ENCODE measurements at regions not wholly inside any gene's neighbourhood (a gene's known extent, or its start where the extent isn't known, plus 50 kb on each side); places are given as distances from the start of the nearest gene placed in this dataset.

DNA sequence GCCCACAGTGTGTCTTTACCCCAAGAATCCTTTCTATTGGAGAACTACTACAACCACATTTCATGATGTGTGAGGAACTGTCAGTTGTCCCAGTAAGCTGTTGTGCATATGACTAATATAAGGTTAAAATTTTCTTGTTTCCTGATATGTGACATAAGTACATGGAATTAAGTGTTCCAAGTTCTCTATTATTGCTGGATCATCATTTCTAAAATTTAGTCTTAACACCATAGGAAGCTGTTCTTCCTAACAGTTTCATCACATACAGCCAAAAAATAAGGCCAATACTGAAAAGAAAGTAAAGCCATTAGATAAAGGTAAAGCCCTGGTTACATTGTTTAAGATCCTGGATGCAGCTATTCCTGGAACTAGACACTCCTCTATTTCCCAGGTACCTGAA is 620.9 kb upstream of the CDH8 start:
- Histone ChIP-seq H3K27me3 (ENCODE audit: control insufficient read depth in 1 of 2, insufficient read depth in 2 of 2, low read length in 2 of 2) (no peaks in the 10 kb centered on the region), H3K9me3 (ENCODE audit: control insufficient read depth in 2 of 2, low read length in 2 of 2) (no peaks in the 10 kb centered on the region), H3K4me3 (ENCODE audit: low read length in 2 of 2) (no peak overlapping the region), H3K4me1 (ENCODE audit: control insufficient read depth, insufficient read depth, low read length) (no peaks in the 10 kb centered on the region), H3K9ac (ENCODE audit: low read length in 2 of 2) (no peak overlapping the region), H3K27ac (ENCODE audit: low read length) (no peak overlapping the region), H3K36me3 (ENCODE audit: control insufficient read depth in 2 of 2, insufficient read depth in 2 of 2, low read length in 2 of 2) (no peaks in the 10 kb centered on the region)

DNA sequence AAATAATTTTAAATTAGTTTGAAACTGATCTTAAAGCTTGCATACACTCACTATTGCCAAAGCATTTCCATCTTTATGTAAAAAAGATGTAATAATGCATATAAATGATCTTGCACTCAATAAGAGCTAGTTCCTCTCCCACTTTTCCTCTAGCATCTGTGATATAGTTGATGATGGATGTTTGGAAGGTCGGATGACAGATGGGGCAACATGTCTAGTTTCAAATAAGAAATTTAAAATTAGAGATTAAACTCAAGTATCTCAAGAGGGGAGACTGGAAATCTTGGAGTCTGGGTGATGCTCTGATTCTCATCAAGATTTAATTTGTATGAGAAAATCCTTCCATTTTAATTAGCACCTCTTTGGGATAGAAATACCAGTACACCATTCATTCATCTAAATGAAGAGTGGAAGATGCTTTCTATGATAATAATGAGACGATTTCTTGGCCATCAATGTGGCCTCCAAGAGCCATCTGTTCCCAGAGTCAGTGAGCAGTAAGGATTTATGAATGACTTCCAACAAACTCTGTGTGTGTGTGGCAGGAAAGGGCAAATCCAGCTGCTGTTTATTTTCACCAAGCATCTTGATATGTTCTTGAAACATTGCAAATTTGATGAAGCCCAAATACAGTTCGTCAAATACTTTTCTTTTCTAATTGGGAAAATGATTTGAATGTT is 616.3 kb upstream of the CDH8 start:
- Histone ChIP-seq H3K27ac (ENCODE audit: low read length) (no peak overlapping the region), H3K27me3 (ENCODE audit: control insufficient read depth in 1 of 2, insufficient read depth in 2 of 2, low read length in 2 of 2) (no peaks in the 10 kb centered on the region), H3K4me3 (ENCODE audit: low read length in 2 of 2) (no peak overlapping the region), H3K4me1 (ENCODE audit: control insufficient read depth, insufficient read depth, low read length) (no peaks in the 10 kb centered on the region), H3K9me3 (ENCODE audit: control insufficient read depth in 2 of 2, low read length in 2 of 2) (no peaks in the 10 kb centered on the region), H3K9ac (ENCODE audit: low read length in 2 of 2) (no peak overlapping the region), H3K36me3 (ENCODE audit: control insufficient read depth in 2 of 2, insufficient read depth in 2 of 2, low read length in 2 of 2) (no peaks in the 10 kb centered on the region)

DNA sequence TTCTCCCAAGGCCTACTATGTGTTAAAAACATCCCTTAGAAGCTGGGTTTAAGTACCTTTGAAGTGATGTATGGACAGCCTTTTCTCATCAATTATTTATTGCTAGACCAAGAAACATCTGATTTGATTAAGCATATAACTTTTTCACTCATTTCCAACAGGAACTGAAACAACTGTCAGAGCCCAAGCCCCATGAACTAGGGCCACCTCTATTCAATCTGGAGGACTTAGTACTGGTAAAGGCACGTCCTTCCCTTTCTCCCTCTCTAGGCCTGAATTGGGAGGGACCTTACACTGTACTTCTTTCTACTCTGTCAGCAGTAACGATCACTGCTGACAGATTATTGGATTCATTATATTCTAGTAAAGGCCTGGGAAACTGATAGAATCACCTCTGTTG is 612.0 kb upstream of the CDH8 start:
- peaks cover 0 to 9% of the 10 kb centered on the region in 2 donors for H3K9me3 ChIP-seq (ENCODE audit: control insufficient read depth in 2 of 2, low read length in 2 of 2)

DNA sequence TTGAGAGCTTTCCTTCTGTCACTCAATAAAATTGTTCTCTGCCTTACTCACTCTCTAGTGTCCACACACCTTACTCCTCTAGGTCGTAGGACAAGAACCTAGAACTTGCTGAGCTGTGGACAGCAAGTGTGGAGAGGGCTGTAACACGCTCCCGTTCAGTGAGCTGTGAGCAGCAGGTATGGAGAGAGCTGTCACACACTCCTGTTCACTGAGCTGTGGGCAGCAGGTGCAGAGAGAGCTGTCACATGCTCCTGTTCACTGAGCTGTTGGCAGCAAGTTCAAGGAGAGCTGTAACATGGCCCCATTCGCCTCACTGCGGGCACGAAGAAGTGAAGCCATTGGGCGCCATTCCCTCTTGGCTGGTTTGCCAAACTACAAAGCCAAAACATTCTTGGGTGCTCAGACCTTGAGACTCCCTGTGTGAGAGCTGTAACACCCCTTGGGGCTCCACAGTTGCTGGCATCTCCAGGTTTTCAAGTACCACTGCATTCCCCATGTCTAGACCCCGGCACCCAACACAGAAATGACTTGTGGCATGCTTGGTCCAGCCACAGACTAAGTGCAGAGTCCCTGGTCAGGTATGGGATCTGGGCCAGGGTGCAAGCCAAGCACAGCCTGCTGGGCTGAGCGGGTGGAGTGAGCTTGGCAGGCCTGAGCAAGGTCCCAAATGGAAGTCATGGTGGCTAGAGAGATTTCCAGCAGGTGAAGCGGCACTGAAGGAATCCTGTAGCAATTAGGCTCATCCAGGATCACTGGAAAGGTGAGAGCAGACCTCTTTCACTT is 608.0 kb upstream of the CDH8 start:
- peaks cover 0 to 9% of the 10 kb centered on the region in 2 donors for H3K9me3 ChIP-seq (ENCODE audit: control insufficient read depth in 2 of 2, low read length in 2 of 2)
- no peaks in the 10 kb centered on the region for H3K4me1 ChIP-seq (ENCODE audit: control insufficient read depth, insufficient read depth, low read length)
- H3K36me3 ChIP-seq (ENCODE audit: control insufficient read depth in 2 of 2, insufficient read depth in 2 of 2, low read length in 2 of 2), result no peaks in the 10 kb centered on the region
- no peak overlapping the region for H3K27ac ChIP-seq (ENCODE audit: low read length)
- H3K9ac ChIP-seq (ENCODE audit: low read length in 2 of 2), result no peak overlapping the region
- no peaks in the 10 kb centered on the region for H3K27me3 ChIP-seq (ENCODE audit: control insufficient read depth in 1 of 2, insufficient read depth in 2 of 2, low read length in 2 of 2)
- H3K4me3 ChIP-seq (ENCODE audit: low read length in 2 of 2), result no peak overlapping the region

More for the DNA sequence above, 612.0 kb upstream of the CDH8 start:
- H3K27me3 ChIP-seq (ENCODE audit: control insufficient read depth in 1 of 2, insufficient read depth in 2 of 2, low read length in 2 of 2), result no peaks in the 10 kb centered on the region
- no peak overlapping the region for H3K9ac ChIP-seq (ENCODE audit: low read length in 2 of 2)
- H3K36me3 ChIP-seq (ENCODE audit: control insufficient read depth in 2 of 2, insufficient read depth in 2 of 2, low read length in 2 of 2), result no peaks in the 10 kb centered on the region
- H3K4me1 ChIP-seq (ENCODE audit: control insufficient read depth, insufficient read depth, low read length), result no peaks in the 10 kb centered on the region
- H3K4me3 ChIP-seq (ENCODE audit: low read length in 2 of 2), result no peak overlapping the region
- no peak overlapping the region for H3K27ac ChIP-seq (ENCODE audit: low read length)

DNA sequence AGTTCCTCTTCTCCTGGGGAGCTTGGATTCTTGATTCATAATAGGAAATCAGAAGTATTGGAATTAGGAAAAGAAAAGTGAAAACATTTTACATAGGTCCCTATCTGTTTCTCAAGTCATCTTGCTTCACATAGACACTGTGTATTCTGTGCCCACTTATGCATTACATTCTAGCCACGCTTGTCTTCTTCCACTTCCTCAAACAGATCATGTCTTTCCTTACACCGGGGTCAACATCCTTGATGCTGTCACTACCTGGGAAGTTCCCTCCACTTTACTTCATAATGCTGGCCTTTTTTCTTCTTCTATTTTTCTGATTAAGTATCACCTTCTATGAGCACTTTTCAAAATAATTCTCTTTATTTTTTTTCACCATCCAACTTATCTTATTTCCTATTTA is 606.4 kb upstream of the CDH8 start:
- Histone ChIP-seq H3K27ac (ENCODE audit: low read length) (no peak overlapping the region), H3K4me1 (ENCODE audit: control insufficient read depth, insufficient read depth, low read length) (no peaks in the 10 kb centered on the region), H3K36me3 (ENCODE audit: control insufficient read depth in 2 of 2, insufficient read depth in 2 of 2, low read length in 2 of 2) (no peaks in the 10 kb centered on the region)

DNA sequence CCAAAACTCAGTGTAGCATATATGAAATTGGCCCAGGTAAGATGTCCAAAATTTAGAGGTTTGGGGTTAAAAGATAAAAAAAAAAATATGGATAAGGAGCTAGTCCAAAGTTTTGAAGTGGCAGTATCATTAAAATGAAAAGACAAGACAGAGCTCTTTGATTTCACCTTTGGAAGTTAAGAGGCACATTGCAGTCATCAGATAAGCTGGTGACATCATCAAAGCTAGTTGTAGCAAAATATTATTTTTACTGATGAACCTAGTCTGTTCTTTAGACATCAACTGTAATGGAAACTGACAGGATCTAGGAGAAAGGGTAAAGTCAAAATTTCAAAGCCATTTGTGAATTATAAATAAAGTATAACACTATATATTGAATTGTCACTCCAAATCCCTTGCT is 603.7 kb upstream of the CDH8 start:
- Histone ChIP-seq H3K4me1 (ENCODE audit: control insufficient read depth, insufficient read depth, low read length) (no peaks in the 10 kb centered on the region), H3K36me3 (ENCODE audit: control insufficient read depth in 2 of 2, insufficient read depth in 2 of 2, low read length in 2 of 2) (no peaks in the 10 kb centered on the region), H3K9ac (ENCODE audit: low read length in 2 of 2) (no peak overlapping the region), H3K27ac (ENCODE audit: low read length) (no peak overlapping the region), H3K9me3 (ENCODE audit: control insufficient read depth in 2 of 2, low read length in 2 of 2) (peaks cover 0 to 3% of the 10 kb centered on the region in 2 donors), H3K4me3 (ENCODE audit: low read length in 2 of 2) (no peak overlapping the region), H3K27me3 (ENCODE audit: control insufficient read depth in 1 of 2, insufficient read depth in 2 of 2, low read length in 2 of 2) (no peaks in the 10 kb centered on the region)

More for the DNA sequence above, 606.4 kb upstream of the CDH8 start:
- no peaks in the 10 kb centered on the region for H3K27me3 ChIP-seq (ENCODE audit: control insufficient read depth in 1 of 2, insufficient read depth in 2 of 2, low read length in 2 of 2)
- H3K9me3 ChIP-seq (ENCODE audit: control insufficient read depth in 2 of 2, low read length in 2 of 2), result peaks cover 0 to 9% of the 10 kb centered on the region in 2 donors
- no peak overlapping the region for H3K4me3 ChIP-seq (ENCODE audit: low read length in 2 of 2)
- no peak overlapping the region for H3K9ac ChIP-seq (ENCODE audit: low read length in 2 of 2)

DNA sequence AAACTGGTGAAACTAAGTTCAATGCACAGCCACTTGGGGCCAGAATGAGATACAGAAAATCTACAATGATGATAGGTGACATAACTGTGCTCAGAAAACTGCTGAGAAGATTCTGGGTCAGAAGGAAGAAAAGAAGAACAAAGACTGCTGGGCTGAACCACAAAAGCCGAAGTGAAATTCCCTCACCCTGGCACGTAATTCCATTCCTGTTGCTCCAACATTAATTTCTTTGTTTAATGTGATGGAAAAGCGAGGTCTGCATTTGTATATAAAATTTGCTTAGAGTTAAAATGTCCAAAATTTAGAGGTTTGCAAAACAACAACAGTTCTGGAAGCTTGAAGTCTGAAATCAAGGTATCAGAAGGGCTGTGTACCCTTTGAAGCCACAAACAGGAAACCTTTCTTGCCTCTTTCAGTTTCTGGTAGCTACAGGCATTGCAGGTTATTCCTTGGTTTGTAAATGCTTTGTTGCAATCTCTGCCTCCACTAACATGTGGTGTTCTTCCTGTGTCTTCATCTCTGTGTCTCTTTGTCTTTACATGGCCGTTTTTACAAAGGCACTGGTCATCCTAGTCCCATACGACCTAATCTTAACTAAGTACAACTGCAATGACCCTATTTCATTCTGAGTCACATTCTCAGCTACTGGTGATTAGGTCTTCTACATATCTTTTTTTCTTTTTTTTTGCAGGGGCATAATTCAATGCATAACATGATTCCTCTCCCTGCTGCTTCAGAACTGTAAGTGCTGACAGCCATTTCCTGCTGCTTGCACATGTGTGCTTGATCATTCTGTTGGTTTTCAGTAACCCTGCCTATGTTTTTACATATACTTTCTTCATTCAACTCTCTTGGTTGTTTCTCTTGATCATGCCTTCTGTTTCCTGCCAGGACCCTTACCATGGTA is 603.0 kb upstream of the CDH8 start:
- Histone ChIP-seq H3K9ac (ENCODE audit: low read length in 2 of 2) (no peak overlapping the region), H3K4me3 (ENCODE audit: low read length in 2 of 2) (no peak overlapping the region), H3K4me1 (ENCODE audit: control insufficient read depth, insufficient read depth, low read length) (no peaks in the 10 kb centered on the region), H3K27ac (ENCODE audit: low read length) (no peak overlapping the region), H3K9me3 (ENCODE audit: control insufficient read depth in 2 of 2, low read length in 2 of 2) (no peaks in the 10 kb centered on the region), H3K36me3 (ENCODE audit: control insufficient read depth in 2 of 2, insufficient read depth in 2 of 2, low read length in 2 of 2) (no peaks in the 10 kb centered on the region), H3K27me3 (ENCODE audit: control insufficient read depth in 1 of 2, insufficient read depth in 2 of 2, low read length in 2 of 2) (no peaks in the 10 kb centered on the region)

DNA sequence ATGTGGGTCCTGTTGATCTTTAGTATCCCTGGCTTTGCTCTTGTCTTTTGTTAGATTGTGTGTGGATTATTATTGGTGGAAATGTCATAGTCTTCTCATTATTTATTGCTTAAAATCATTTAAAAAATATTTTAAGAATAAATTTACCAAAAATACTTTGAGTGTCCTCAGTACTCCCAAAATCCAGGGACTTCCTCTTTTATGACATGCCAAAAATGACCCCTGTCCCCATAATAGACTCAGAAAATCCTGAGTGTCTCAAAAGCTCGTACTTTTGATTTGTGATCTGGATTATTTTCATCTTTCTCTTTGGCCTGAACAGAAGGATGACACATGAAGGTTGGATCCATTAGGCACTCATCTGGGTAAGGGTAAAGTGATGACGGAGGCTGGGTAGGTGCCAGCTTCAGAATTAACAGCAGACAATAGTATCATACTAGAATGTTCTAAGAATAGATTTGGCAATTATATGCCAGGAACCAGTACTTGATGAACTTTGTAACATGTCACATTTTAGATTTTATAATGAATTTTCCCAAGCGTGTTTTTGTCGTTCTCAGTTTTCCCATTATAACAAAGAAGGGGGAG is 602.2 kb upstream of the CDH8 start:
- Histone ChIP-seq H3K36me3 (ENCODE audit: control insufficient read depth in 2 of 2, insufficient read depth in 2 of 2, low read length in 2 of 2) (no peaks in the 10 kb centered on the region), H3K4me3 (ENCODE audit: low read length in 2 of 2) (no peak overlapping the region), H3K9me3 (ENCODE audit: control insufficient read depth in 2 of 2, low read length in 2 of 2) (no peaks in the 10 kb centered on the region), H3K27ac (ENCODE audit: low read length) (no peak overlapping the region), H3K4me1 (ENCODE audit: control insufficient read depth, insufficient read depth, low read length) (no peaks in the 10 kb centered on the region), H3K9ac (ENCODE audit: low read length in 2 of 2) (no peak overlapping the region), H3K27me3 (ENCODE audit: control insufficient read depth in 1 of 2, insufficient read depth in 2 of 2, low read length in 2 of 2) (no peaks in the 10 kb centered on the region)

DNA sequence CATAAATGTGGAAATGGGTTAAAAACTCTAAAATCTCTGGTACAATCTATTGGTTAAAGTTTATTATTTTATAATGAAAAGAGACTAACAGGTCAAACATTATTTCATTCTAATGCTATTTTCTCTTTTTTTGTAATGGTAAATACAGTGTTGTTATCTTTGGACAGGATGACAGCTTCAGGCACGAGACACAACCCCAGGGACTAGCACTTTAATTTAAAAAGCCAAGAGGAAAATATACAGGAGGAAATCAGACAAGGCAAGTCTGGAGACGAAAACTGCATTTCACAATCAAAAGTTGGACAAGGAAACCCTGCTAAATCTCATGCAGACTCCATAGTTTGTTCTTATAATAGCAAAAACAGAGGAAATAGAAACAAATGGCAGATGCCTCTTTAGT is 589.1 kb upstream of the CDH8 start:
- H3K36me3 ChIP-seq (ENCODE audit: control insufficient read depth in 2 of 2, insufficient read depth in 2 of 2, low read length in 2 of 2), result no peaks in the 10 kb centered on the region
- H3K9ac ChIP-seq (ENCODE audit: low read length in 2 of 2), result no peak overlapping the region
- no peak overlapping the region for H3K27ac ChIP-seq (ENCODE audit: low read length)
- H3K27me3 ChIP-seq (ENCODE audit: control insufficient read depth in 1 of 2, insufficient read depth in 2 of 2, low read length in 2 of 2), result no peaks in the 10 kb centered on the region
- no peaks in the 10 kb centered on the region for H3K4me1 ChIP-seq (ENCODE audit: control insufficient read depth, insufficient read depth, low read length)
- no peaks in the 10 kb centered on the region for H3K9me3 ChIP-seq (ENCODE audit: control insufficient read depth in 2 of 2, low read length in 2 of 2)
- no peak overlapping the region for H3K4me3 ChIP-seq (ENCODE audit: low read length in 2 of 2)

DNA sequence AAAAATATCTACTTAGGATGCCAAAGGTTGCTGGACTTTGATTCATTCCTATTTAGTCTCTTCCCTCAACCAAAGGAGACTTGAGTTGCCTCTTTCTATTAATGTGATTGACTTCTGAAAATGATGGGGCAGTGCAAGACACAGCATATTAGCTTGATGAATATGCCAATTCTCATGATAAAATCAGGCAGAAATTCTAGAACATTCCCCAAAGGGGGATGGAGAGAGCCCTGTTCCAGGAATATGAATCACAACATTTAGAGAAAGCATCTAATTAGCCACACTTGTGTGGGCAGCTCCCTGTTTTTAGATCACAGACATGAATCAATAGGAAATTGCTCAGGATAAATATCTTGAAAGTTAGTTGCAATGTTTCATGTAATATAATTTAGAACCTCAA is 584.0 kb upstream of the CDH8 start:
- H3K27me3 ChIP-seq (ENCODE audit: control insufficient read depth in 1 of 2, insufficient read depth in 2 of 2, low read length in 2 of 2), result no peaks in the 10 kb centered on the region
- no peaks in the 10 kb centered on the region for H3K36me3 ChIP-seq (ENCODE audit: control insufficient read depth in 2 of 2, insufficient read depth in 2 of 2, low read length in 2 of 2)
- H3K9me3 ChIP-seq (ENCODE audit: control insufficient read depth in 2 of 2, low read length in 2 of 2), result no peaks in the 10 kb centered on the region
- H3K4me1 ChIP-seq (ENCODE audit: control insufficient read depth, insufficient read depth, low read length), result no peaks in the 10 kb centered on the region
- H3K4me3 ChIP-seq (ENCODE audit: low read length in 2 of 2), result no peak overlapping the region
- no peak overlapping the region for H3K9ac ChIP-seq (ENCODE audit: low read length in 2 of 2)
- no peak overlapping the region for H3K27ac ChIP-seq (ENCODE audit: low read length)

Measured in stomach smooth muscle (tissue), 2 donors.